Endothelial cell of umbilical vein (primary cell): ENCODE measurements at regions not wholly inside any gene's neighbourhood (a gene's known extent, or its start where the extent isn't known, plus 50 kb on each side); places are given as distances from the start of the nearest gene placed in this dataset.

ENCODE experiments used
- CTCF ChIP-seq, 2 donors: IDR thresholded peaks; 1 replicate in 1 of 2; 2 replicates in 1 of 2; pipeline ENCODE4 v1.5.1; 2011; ENCODE audit warnings: low read length in 2 of 2, mild to moderate bottlenecking in 2 of 2, moderate library complexity in 2 of 2, control low read depth in 1 of 2, inconsistent platforms in 1 of 2, low read depth in 1 of 2; ENCODE audit not compliant: insufficient read depth in 1 of 2; ENCODE audit errors: extremely low read depth in 1 of 2
- EZH2 ChIP-seq: IDR thresholded peaks from 2 replicates; pipeline ENCODE4 v1.6.1; 2012; ENCODE audit warnings: borderline replicate concordance, low read depth, mild to moderate bottlenecking, moderate library complexity, low read length, inconsistent platforms; ENCODE audit not compliant: severe bottlenecking
- MYC ChIP-seq: IDR thresholded peaks from one replicate; pipeline ENCODE4 v1.6.1; 2011; ENCODE audit warnings: mild to moderate bottlenecking, low read depth, low read length
- POLR2A ChIP-seq: IDR thresholded peaks from 2 replicates; pipeline ENCODE4 v1.6.1; 2012; ENCODE audit warnings: low read depth, mild to moderate bottlenecking, control low read depth, low read length
- POLR2AphosphoS5 ChIP-seq: IDR thresholded peaks from 2 replicates; pipeline ENCODE4 v1.6.1; 2012; ENCODE audit warnings: low read depth, mild to moderate bottlenecking, control low read depth, low read length, moderate library complexity; ENCODE audit not compliant: insufficient read depth

GRCh38 chr2:143885461-143885860 lies 634.5 kb downstream of the ZEB2 start:
- TF ChIP-seq CTCF (IDR thresholded peaks at IDR 0.05; ENCODE audit: extremely low read depth in 1 of 2, insufficient read depth in 1 of 2, low read depth in 1 of 2, low read length in 2 of 2) (no peak), EZH2 (no peak), POLR2A (no peak), POLR2AphosphoS5 (no peak), MYC (no peak)
